Esophagus muscularis mucosa (tissue), 4 donors: ENCODE measurements at regions not wholly inside any gene's neighbourhood (a gene's known extent, or its start where the extent isn't known, plus 50 kb on each side); places are given as distances from the start of the nearest gene placed in this dataset.

Source experiments
- CTCF ChIP-seq, 3 experiments: fragments of 200-600 bp in 2 of 3; fragments of 450-650 bp in 1 of 3; sonication (generic) in 2 of 3; IDR thresholded peaks; one replicate each; pipeline ENCODE4 v1.5.1; 2017 to 2019; ENCODE audit warnings: antibody characterized with exemption in 3 of 3, mild to moderate bottlenecking in 2 of 3, moderate library complexity in 1 of 3
- EP300 ChIP-seq: sonication (generic); formaldehyde crosslinking; IDR thresholded peaks from one replicate; pipeline ENCODE4 v1.6.1; 2017; ENCODE audit warnings: antibody characterized with exemption
- POLR2AphosphoS5 ChIP-seq, 2 donors: sonication (generic); formaldehyde crosslinking; IDR thresholded peaks; one replicate each; pipeline ENCODE4 v1.6.1; 2017; ENCODE audit warnings: antibody characterized with exemption in 2 of 2

GRCh38 chr1:229195246-229195645 lies 75.7 kb upstream of the RAB4A start:
- no peak for TF ChIP-seq EP300
- no peak for TF ChIP-seq POLR2AphosphoS5 (IDR thresholded peaks at IDR 0.05)
- no peak for TF ChIP-seq CTCF (IDR thresholded peaks at IDR 0.05)
